ENCODE measurements at regions not wholly inside any gene's neighbourhood (a gene's known extent, or its start where the extent isn't known, plus 50 kb on each side); places are given as distances from the start of the nearest gene placed in this dataset.

GRCh38 chr2:3981446-3981987 lies 278.1 kb downstream of the DCDC2C start:
- TF ChIP-seq EZH2phosphoT487 (IDR thresholded peaks at IDR 0.05; ENCODE audit: low read depth) (no peak), CTCF (IDR thresholded peaks at IDR 0.05; ENCODE audit: low read depth, low read length) (no peak)
- Histone ChIP-seq H3K4me2 (ENCODE audit: low read length) (no peak overlapping the region), H3K4me3 (ENCODE audit: low read length) (no peak overlapping the region), H3K27ac (ENCODE audit: low read length) (no peak overlapping the region), H3K79me2 (ENCODE audit: low read length) (no peaks in the 10 kb centered on the region), H3K27me3 (ENCODE audit: low read depth, low read length) (no peaks in the 10 kb centered on the region), H3K36me3 (replicated peaks; ENCODE audit: low read depth, low read length) (no peaks in the 10 kb centered on the region), H2AFZ (ENCODE audit: low read depth, low read length) (no peak overlapping the region), H3K9ac (ENCODE audit: low read length) (no peak overlapping the region), H3K4me1 (ENCODE audit: low read length) (no peaks in the 10 kb centered on the region), H4K20me1 (ENCODE audit: insufficient read depth, low read length) (no peaks in the 10 kb centered on the region), H3K9me3 (ENCODE audit: insufficient read depth, low read length) (no peaks in the 10 kb centered on the region)

- Histone ChIP-seq H3K9ac (ENCODE audit: low read length) (no peak overlapping the region), H3K36me3 (replicated peaks; ENCODE audit: low read depth, low read length) (no peaks in the 10 kb centered on the region), H3K4me3 (ENCODE audit: low read length) (no peak overlapping the region), H3K27me3 (ENCODE audit: low read depth, low read length) (no peaks in the 10 kb centered on the region), H3K9me3 (ENCODE audit: insufficient read depth, low read length) (no peaks in the 10 kb centered on the region), H3K79me2 (ENCODE audit: low read length) (no peaks in the 10 kb centered on the region), H4K20me1 (ENCODE audit: insufficient read depth, low read length) (no peaks in the 10 kb centered on the region), H3K4me2 (ENCODE audit: low read length) (no peak overlapping the region), H2AFZ (ENCODE audit: low read depth, low read length) (no peak overlapping the region), H3K4me1 (ENCODE audit: low read length) (no peaks in the 10 kb centered on the region), H3K27ac (ENCODE audit: low read length) (no peak overlapping the region)
- no peak for TF ChIP-seq EZH2phosphoT487 (IDR thresholded peaks at IDR 0.05; ENCODE audit: low read depth)
- TF ChIP-seq CTCF (IDR thresholded peaks at IDR 0.05; ENCODE audit: low read depth, low read length), result no peak
These were observed 278.8 kb downstream of the DCDC2C start for GRCh38 chr2:3982160-3982559.

GRCh38 chr2:3986063-3986462 lies 282.7 kb downstream of the DCDC2C start:
- Histone ChIP-seq H3K4me1 (ENCODE audit: low read length) (no peaks in the 10 kb centered on the region), H3K27ac (ENCODE audit: low read length) (no peak overlapping the region), H2AFZ (ENCODE audit: low read depth, low read length) (no peak overlapping the region), H3K27me3 (ENCODE audit: low read depth, low read length) (no peaks in the 10 kb centered on the region), H4K20me1 (ENCODE audit: insufficient read depth, low read length) (no peaks in the 10 kb centered on the region), H3K9me3 (ENCODE audit: insufficient read depth, low read length) (no peaks in the 10 kb centered on the region), H3K4me2 (ENCODE audit: low read length) (no peak overlapping the region), H3K4me3 (ENCODE audit: low read length) (no peak overlapping the region), H3K36me3 (replicated peaks; ENCODE audit: low read depth, low read length) (no peaks in the 10 kb centered on the region), H3K79me2 (ENCODE audit: low read length) (no peaks in the 10 kb centered on the region), H3K9ac (ENCODE audit: low read length) (no peak overlapping the region)
- no peak for TF ChIP-seq EZH2phosphoT487 (IDR thresholded peaks at IDR 0.05; ENCODE audit: low read depth)
- TF ChIP-seq CTCF (IDR thresholded peaks at IDR 0.05; ENCODE audit: low read depth, low read length), result no peak

GRCh38 chr2:3986530-3987258 lies 283.3 kb downstream of the DCDC2C start:
- Histone ChIP-seq H3K27me3 (ENCODE audit: low read depth, low read length) (no peaks in the 10 kb centered on the region), H3K9ac (ENCODE audit: low read length) (no peak overlapping the region), H4K20me1 (ENCODE audit: insufficient read depth, low read length) (no peaks in the 10 kb centered on the region), H3K79me2 (ENCODE audit: low read length) (no peaks in the 10 kb centered on the region), H3K27ac (ENCODE audit: low read length) (no peak overlapping the region), H3K4me1 (ENCODE audit: low read length) (no peaks in the 10 kb centered on the region), H3K4me3 (ENCODE audit: low read length) (no peak overlapping the region), H2AFZ (ENCODE audit: low read depth, low read length) (no peak overlapping the region), H3K9me3 (ENCODE audit: insufficient read depth, low read length) (no peaks in the 10 kb centered on the region), H3K4me2 (ENCODE audit: low read length) (no peak overlapping the region), H3K36me3 (replicated peaks; ENCODE audit: low read depth, low read length) (no peaks in the 10 kb centered on the region)
- TF ChIP-seq CTCF (IDR thresholded peaks at IDR 0.05; ENCODE audit: low read depth, low read length) (no peak), EZH2phosphoT487 (IDR thresholded peaks at IDR 0.05; ENCODE audit: low read depth) (no peak)

Data from OCI-LY3 (cell line).